ENCODE measurements at regions not wholly inside any gene's neighbourhood (a gene's known extent, or its start where the extent isn't known, plus 50 kb on each side); places are given as distances from the start of the nearest gene placed in this dataset.

DNA sequence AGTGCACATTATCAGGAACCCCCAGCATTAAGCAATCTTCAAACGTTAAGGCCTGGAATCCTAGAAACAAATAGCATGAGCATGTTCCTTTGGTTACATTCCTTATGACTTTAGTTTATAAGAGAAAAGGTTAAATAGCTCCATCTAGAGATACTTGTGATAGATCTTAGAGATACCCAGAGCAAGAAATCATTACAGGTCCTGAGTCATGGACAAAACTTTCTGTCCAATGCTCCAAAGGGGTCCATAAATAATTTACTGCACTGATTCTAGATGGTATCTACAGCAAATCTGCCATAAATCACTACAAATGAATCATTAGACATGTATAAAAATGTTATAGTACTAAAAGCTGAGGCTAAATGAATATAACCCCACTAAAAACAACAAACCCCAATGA lies 139.6 kb downstream of the HTR1A start:
- intact Hi-C loops (cut with DNase I; ENCODE audit: low total_unique reads) (no loop called here), in situ Hi-C loops (cut with MboI; ENCODE audit: low sequenced_read_pairs in 4 of 4) (no loop called here)
- ATAC-seq (no peak), DNase-seq (no peak)
- no peaks in the 10 kb centered on the region for H3K27me3 ChIP-seq
- H3K9me3 ChIP-seq: no peaks in the 10 kb centered on the region
- H3K36me3 ChIP-seq: no peaks in the 10 kb centered on the region
- no peak for TF ChIP-seq CTCF (IDR thresholded peaks at IDR 0.05 in 4 of 5, conservative IDR thresholded peaks at IDR 0.05 in 1 of 5)
- no peak for TF ChIP-seq POLR2A (IDR thresholded peaks at IDR 0.05)
- H3K27ac ChIP-seq: no peak overlapping the region
- H3K4me3 ChIP-seq: no peak overlapping the region
- H3K4me1 ChIP-seq: no peaks in the 10 kb centered on the region

GRCh38 chr5:63820577-63820976 lies 141.7 kb downstream of the HTR1A start:
- Histone ChIP-seq H3K27me3 (no peaks in the 10 kb centered on the region), H3K27ac (no peak overlapping the region), H3K9me3 (no peaks in the 10 kb centered on the region), H3K4me1 (no peaks in the 10 kb centered on the region), H3K4me3 (no peak overlapping the region), H3K36me3 (no peaks in the 10 kb centered on the region)
- in situ Hi-C loops (cut with MboI; ENCODE audit: low sequenced_read_pairs in 4 of 4) (no loop called here), intact Hi-C loops (cut with DNase I; ENCODE audit: low total_unique reads) (no loop called here)
- no peak for DNase-seq
- TF ChIP-seq POLR2A (IDR thresholded peaks at IDR 0.05) (no peak), CTCF (IDR thresholded peaks at IDR 0.05 in 4 of 5, conservative IDR thresholded peaks at IDR 0.05 in 1 of 5) (no peak)
- no peak for ATAC-seq

- DNase-seq: no peak
- H3K36me3 ChIP-seq: no peaks in the 10 kb centered on the region
- no peak for ATAC-seq
- intact Hi-C loops (cut with DNase I; ENCODE audit: low total_unique reads) (no loop called here), in situ Hi-C loops (cut with MboI; ENCODE audit: low sequenced_read_pairs in 4 of 4) (no loop called here)
- no peak overlapping the region for H3K27ac ChIP-seq
- H3K9me3 ChIP-seq: no peaks in the 10 kb centered on the region
- no peaks in the 10 kb centered on the region for H3K4me1 ChIP-seq
- no peaks in the 10 kb centered on the region for H3K27me3 ChIP-seq
- H3K4me3 ChIP-seq: no peak overlapping the region
- no peak for TF ChIP-seq POLR2A (IDR thresholded peaks at IDR 0.05)
- no peak for TF ChIP-seq CTCF (IDR thresholded peaks at IDR 0.05 in 4 of 5, conservative IDR thresholded peaks at IDR 0.05 in 1 of 5)
Observed at GRCh38 chr5:63812693-63813092, 149.6 kb downstream of the HTR1A start.

GRCh38 chr5:63811961-63812360 lies 150.3 kb downstream of the HTR1A start:
- DNase-seq: no peak
- Histone ChIP-seq H3K27ac (no peak overlapping the region), H3K4me1 (no peaks in the 10 kb centered on the region), H3K4me3 (no peak overlapping the region), H3K36me3 (no peaks in the 10 kb centered on the region), H3K9me3 (no peaks in the 10 kb centered on the region), H3K27me3 (no peaks in the 10 kb centered on the region)
- TF ChIP-seq POLR2A (IDR thresholded peaks at IDR 0.05) (no peak), CTCF (IDR thresholded peaks at IDR 0.05 in 4 of 5, conservative IDR thresholded peaks at IDR 0.05 in 1 of 5) (no peak)
- in situ Hi-C loops (cut with MboI; ENCODE audit: low sequenced_read_pairs in 4 of 4) (no loop called here), intact Hi-C loops (cut with DNase I; ENCODE audit: low total_unique reads) (no loop called here)
- no peak for ATAC-seq

- TF ChIP-seq POLR2A (IDR thresholded peaks at IDR 0.05) (no peak), CTCF (IDR thresholded peaks at IDR 0.05 in 4 of 5, conservative IDR thresholded peaks at IDR 0.05 in 1 of 5) (no peak)
- no peak for ATAC-seq
- Histone ChIP-seq H3K4me1 (no peaks in the 10 kb centered on the region), H3K27me3 (no peaks in the 10 kb centered on the region), H3K4me3 (no peak overlapping the region), H3K27ac (no peak overlapping the region), H3K9me3 (no peaks in the 10 kb centered on the region), H3K36me3 (no peaks in the 10 kb centered on the region)
- intact Hi-C loops (cut with DNase I; ENCODE audit: low total_unique reads) (no loop called here), in situ Hi-C loops (cut with MboI; ENCODE audit: low sequenced_read_pairs in 4 of 4) (no loop called here)
- no peak for DNase-seq
Observed at GRCh38 chr5:63811286-63811685, 151.0 kb downstream of the HTR1A start.
